Panc1 (cell line): ENCODE measurements at regions not wholly inside any gene's neighbourhood (a gene's known extent, or its start where the extent isn't known, plus 50 kb on each side); places are given as distances from the start of the nearest gene placed in this dataset.

Experiments
- ATAC-seq: fragments of 200-7000 bp; cut with Tn5 transposase; 2 replicates; pipeline ENCODE4 v1.9.1; 2020; ENCODE audit warnings: mild to moderate bottlenecking, moderate library complexity
- BruUV-seq: library from RNA; stranded (reverse); fragments of 400-500 nt; replicated peaks from 2 replicates; lab custom pipeline; 2021; lab: Mats Ljungman, UMichigan
- CTCF ChIA-PET: fragments of 300-600 bp; sonication (Branson Sonifier 250); formaldehyde crosslinking; loops from one replicate; lab custom pipeline; 2022; ENCODE audit warnings: antibody characterized with exemption; lab: Charles Lee
- POLR2A ChIA-PET: fragments of 300-600 bp; sonication (Branson Sonifier 250); formaldehyde crosslinking; loops from one replicate; lab custom pipeline; 2022; ENCODE audit warnings: antibody characterized with exemption; lab: Charles Lee
- DNase-seq: peaks from one replicate; pipeline ENCODE4 v3.0.0-alpha.2; 2010; ENCODE audit warnings: low read depth, low spot score
- H3K27ac ChIP-seq: 2 replicates; pipeline ENCODE4 v1.5.1; 2011; ENCODE audit warnings: mild to moderate bottlenecking, low read length, inconsistent platforms
- H3K27me3 ChIP-seq: fragments of 200-500 bp; sonication (Bioruptor generic); 2 replicates; pipeline ENCODE4 v1.6.0; 2014; ENCODE audit warnings: low read length, inconsistent platforms; ENCODE audit not compliant: control insufficient read depth, insufficient read depth
- H3K36me3 ChIP-seq: fragments of 200-500 bp; sonication (Bioruptor generic); 2 replicates; pipeline ENCODE4 v1.5.1; 2014; ENCODE audit warnings: inconsistent platforms, mild to moderate bottlenecking, low read length, moderate library complexity; ENCODE audit not compliant: control insufficient read depth, insufficient read depth
- H3K4me1 ChIP-seq: 2 replicates; pipeline ENCODE4 v1.5.1; 2011; ENCODE audit warnings: inconsistent platforms, mild to moderate bottlenecking, low read length, moderate library complexity; ENCODE audit not compliant: control insufficient read depth, insufficient read depth
- H3K4me3 ChIP-seq, 2 experiments: 2 replicates each; pipeline ENCODE4 v1.5.1; 2011 to 2012; ENCODE audit warnings: low read depth in 2 of 2, low read length in 2 of 2, mild to moderate bottlenecking in 2 of 2, inconsistent platforms in 1 of 2, moderate library complexity in 1 of 2
- H3K9me3 ChIP-seq: fragments of 200-500 bp; sonication (Bioruptor generic); 2 replicates; pipeline ENCODE4 v1.5.1; 2014; ENCODE audit warnings: low read depth, mild to moderate bottlenecking, inconsistent platforms, low read length, moderate library complexity; ENCODE audit not compliant: control insufficient read depth, insufficient read depth
- POLR2AphosphoS5 ChIP-seq: IDR thresholded peaks from 2 replicates; pipeline ENCODE4 v1.6.1; 2012; ENCODE audit warnings: mild to moderate bottlenecking, low read depth, low read length, moderate library complexity
- SIN3A ChIP-seq: IDR thresholded peaks from 2 replicates; pipeline ENCODE4 v1.6.1; 2012; ENCODE audit warnings: low read depth, mild to moderate bottlenecking, low read length, moderate library complexity, borderline replicate concordance; ENCODE audit not compliant: insufficient read depth
- TCF7L2 ChIP-seq: IDR thresholded peaks from 2 replicates; pipeline ENCODE4 v1.6.1; 2011; ENCODE audit warnings: mild to moderate bottlenecking, low read depth, low read length, inconsistent platforms
- in situ Hi-C: cut with HindIII; loops from 2 replicates; pipeline ENCODE4 v1.10.0; 2016; ENCODE audit warnings: low sequenced_read_pairs, low pct_unique_long_range_greater_than_20kb
- intact Hi-C: fragments of 100-400 bp; cut with micrococcal nuclease; formaldehyde crosslinking; loops from one replicate; pipeline ENCODE4 v1.10.0; 2022; ENCODE audit not compliant: unreplicated experiment
- TF ChIP-seq, protein P1 (sequence below), 2 experiments: IDR thresholded peaks; 2 replicates each; pipeline ENCODE4 v1.6.1; 2011 to 2012; ENCODE audit warnings: low read depth in 2 of 2, control low read depth in 1 of 2, low read length in 1 of 2, mild to moderate bottlenecking in 1 of 2, moderate library complexity in 1 of 2; ENCODE audit not compliant: insufficient read depth in 1 of 2
- TF ChIP-seq, protein P2 (sequence below): fragments of 450-650 bp; IDR thresholded peaks from 2 replicates; pipeline ENCODE4 v1.5.1; 2017; ENCODE audit warnings: mild to moderate bottlenecking

DNA sequence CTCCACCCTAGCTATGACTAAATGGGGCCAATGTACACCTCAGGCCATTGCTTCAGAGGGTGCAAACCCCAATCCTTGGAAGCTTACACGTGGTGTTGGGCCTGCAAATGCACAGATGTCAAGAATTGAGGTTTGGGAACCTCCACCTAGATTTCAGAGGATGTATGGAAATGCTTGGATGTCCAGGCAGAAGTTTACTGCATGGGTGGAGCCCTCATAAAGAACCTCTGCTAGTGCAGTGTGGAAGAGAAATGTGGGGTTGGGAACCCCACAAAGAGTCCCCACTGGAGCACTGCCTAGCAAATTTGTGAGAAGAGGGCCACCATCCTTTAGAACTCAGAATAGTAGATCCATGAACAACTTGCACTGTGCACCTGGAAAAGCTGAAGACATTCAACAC lies 284.1 kb downstream of the ANTXR2 start:
- Histone ChIP-seq H3K4me1 (no peaks in the 10 kb centered on the region), H3K9me3 (no peaks in the 10 kb centered on the region; the same call in 1 of the 2 replicates), H3K36me3 (no peaks in the 10 kb centered on the region), H3K27me3 (no peaks in the 10 kb centered on the region), H3K27ac (no peak overlapping the region), H3K4me3 (no peak overlapping the region)
- ATAC-seq (no peak), DNase-seq (no peak)
- TF ChIP-seq, protein P1, sequence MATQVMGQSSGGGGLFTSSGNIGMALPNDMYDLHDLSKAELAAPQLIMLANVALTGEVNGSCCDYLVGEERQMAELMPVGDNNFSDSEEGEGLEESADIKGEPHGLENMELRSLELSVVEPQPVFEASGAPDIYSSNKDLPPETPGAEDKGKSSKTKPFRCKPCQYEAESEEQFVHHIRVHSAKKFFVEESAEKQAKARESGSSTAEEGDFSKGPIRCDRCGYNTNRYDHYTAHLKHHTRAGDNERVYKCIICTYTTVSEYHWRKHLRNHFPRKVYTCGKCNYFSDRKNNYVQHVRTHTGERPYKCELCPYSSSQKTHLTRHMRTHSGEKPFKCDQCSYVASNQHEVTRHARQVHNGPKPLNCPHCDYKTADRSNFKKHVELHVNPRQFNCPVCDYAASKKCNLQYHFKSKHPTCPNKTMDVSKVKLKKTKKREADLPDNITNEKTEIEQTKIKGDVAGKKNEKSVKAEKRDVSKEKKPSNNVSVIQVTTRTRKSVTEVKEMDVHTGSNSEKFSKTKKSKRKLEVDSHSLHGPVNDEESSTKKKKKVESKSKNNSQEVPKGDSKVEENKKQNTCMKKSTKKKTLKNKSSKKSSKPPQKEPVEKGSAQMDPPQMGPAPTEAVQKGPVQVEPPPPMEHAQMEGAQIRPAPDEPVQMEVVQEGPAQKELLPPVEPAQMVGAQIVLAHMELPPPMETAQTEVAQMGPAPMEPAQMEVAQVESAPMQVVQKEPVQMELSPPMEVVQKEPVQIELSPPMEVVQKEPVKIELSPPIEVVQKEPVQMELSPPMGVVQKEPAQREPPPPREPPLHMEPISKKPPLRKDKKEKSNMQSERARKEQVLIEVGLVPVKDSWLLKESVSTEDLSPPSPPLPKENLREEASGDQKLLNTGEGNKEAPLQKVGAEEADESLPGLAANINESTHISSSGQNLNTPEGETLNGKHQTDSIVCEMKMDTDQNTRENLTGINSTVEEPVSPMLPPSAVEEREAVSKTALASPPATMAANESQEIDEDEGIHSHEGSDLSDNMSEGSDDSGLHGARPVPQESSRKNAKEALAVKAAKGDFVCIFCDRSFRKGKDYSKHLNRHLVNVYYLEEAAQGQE (IDR thresholded peaks at IDR 0.05; ENCODE audit: insufficient read depth in 1 of 2, low read depth in 2 of 2, low read length in 1 of 2) = no peak
- TF ChIP-seq POLR2AphosphoS5 (no peak), SIN3A (no peak), TCF7L2 (no peak)
- TF ChIP-seq, protein P2, sequence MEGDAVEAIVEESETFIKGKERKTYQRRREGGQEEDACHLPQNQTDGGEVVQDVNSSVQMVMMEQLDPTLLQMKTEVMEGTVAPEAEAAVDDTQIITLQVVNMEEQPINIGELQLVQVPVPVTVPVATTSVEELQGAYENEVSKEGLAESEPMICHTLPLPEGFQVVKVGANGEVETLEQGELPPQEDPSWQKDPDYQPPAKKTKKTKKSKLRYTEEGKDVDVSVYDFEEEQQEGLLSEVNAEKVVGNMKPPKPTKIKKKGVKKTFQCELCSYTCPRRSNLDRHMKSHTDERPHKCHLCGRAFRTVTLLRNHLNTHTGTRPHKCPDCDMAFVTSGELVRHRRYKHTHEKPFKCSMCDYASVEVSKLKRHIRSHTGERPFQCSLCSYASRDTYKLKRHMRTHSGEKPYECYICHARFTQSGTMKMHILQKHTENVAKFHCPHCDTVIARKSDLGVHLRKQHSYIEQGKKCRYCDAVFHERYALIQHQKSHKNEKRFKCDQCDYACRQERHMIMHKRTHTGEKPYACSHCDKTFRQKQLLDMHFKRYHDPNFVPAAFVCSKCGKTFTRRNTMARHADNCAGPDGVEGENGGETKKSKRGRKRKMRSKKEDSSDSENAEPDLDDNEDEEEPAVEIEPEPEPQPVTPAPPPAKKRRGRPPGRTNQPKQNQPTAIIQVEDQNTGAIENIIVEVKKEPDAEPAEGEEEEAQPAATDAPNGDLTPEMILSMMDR = no peak
- ChIA-PET POLR2A (no interaction called here), CTCF (no interaction called here)
- no TSS peak for BruUV-seq
- intact Hi-C loops (no loop called here), in situ Hi-C loops (no loop called here)

DNA sequence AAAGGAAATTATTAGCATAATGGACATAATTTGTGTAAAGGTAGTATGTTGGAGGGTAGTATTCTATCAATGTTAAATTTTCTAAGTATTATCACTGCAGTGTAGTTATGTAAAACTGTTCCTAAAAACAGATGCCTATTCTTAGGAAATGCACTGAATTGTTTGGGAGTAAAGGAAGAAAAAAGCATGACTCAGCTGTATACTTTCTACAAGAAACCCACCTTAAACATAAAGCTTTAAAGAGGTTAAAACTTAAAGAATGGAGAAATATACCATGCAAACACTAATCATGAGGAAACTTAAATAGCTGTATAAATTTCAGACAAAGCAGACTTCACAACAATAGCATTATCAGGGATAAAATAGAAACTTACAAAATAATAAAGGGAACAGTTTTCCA lies 292.9 kb downstream of the ANTXR2 start:
- no peak overlapping the region for H3K27ac ChIP-seq
- BruUV-seq = no TSS peak
- intact Hi-C loops (no loop called here), in situ Hi-C loops (no loop called here)
- H3K4me1 ChIP-seq = no peaks in the 10 kb centered on the region
- no peak for DNase-seq
- H3K36me3 ChIP-seq = no peaks in the 10 kb centered on the region
- no peak overlapping the region for H3K4me3 ChIP-seq
- ChIA-PET POLR2A (no interaction called here), CTCF (no interaction called here)
- ATAC-seq = no peak
- no peaks in the 10 kb centered on the region for H3K9me3 ChIP-seq
- TF ChIP-seq TCF7L2 (no peak), SIN3A (no peak), POLR2AphosphoS5 (no peak)
- TF ChIP-seq, protein P2 = no peak
- TF ChIP-seq, protein P1 (IDR thresholded peaks at IDR 0.05; ENCODE audit: insufficient read depth in 1 of 2, low read depth in 2 of 2, low read length in 1 of 2) = no peak
- no peaks in the 10 kb centered on the region for H3K27me3 ChIP-seq
